ENCODE measurements at regions not wholly inside any gene's neighbourhood (a gene's known extent, or its start where the extent isn't known, plus 50 kb on each side); places are given as distances from the start of the nearest gene placed in this dataset.

DNA sequence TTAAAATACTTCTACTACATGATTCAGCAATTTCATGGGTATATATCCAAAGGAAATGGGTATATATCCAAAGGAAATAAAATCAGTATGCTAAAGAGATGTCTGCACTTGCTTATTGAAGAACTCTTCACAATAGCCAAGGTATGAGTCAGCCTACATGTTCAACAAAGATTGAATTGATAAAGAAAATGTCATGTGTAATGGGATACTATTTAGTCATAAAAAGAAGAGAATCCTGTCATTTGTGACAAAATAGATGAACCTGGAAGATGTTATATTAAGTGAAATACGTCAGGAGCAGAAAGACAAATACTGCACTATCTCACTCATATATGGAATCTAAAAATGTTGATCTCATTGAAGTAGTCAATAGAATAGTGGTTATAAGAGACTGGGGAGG lies 944.5 kb upstream of the CTNND2 start:
- Histone ChIP-seq H3K4me1 (ENCODE audit: insufficient read depth) (no peaks in the 10 kb centered on the region), H3K27me3 (no peaks in the 10 kb centered on the region), H4K20me1 (ENCODE audit: insufficient read depth, poor library complexity, severe bottlenecking) (no peaks in the 10 kb centered on the region), H3K9me3 (ENCODE audit: low read depth) (no peaks in the 10 kb centered on the region), H2AFZ (no peak overlapping the region), H3K4me3 (no peak overlapping the region), H3K4me2 (no peak overlapping the region), H3K36me3 (replicated peaks; ENCODE audit: insufficient read depth, low read depth) (no peaks in the 10 kb centered on the region), H3K9me2 (replicated peaks; ENCODE audit: insufficient read depth) (no peaks in the 10 kb centered on the region), H3K79me2 (no peaks in the 10 kb centered on the region), H3K27ac (no peak overlapping the region)
- WGBS (ENCODE audit: low lambda C conversion rate, missing lambda C conversion rate), result 85% methylated on average over 1 of the region's 1 CpG
- TF ChIP-seq EZH2 (IDR thresholded peaks at IDR 0.05; ENCODE audit: borderline replicate concordance) (no peak), EZH2phosphoT487 (IDR thresholded peaks at IDR 0.05; ENCODE audit: low read depth, severe bottlenecking, unreplicated experiment) (no peak)
- TF ChIP-seq, protein P1, sequence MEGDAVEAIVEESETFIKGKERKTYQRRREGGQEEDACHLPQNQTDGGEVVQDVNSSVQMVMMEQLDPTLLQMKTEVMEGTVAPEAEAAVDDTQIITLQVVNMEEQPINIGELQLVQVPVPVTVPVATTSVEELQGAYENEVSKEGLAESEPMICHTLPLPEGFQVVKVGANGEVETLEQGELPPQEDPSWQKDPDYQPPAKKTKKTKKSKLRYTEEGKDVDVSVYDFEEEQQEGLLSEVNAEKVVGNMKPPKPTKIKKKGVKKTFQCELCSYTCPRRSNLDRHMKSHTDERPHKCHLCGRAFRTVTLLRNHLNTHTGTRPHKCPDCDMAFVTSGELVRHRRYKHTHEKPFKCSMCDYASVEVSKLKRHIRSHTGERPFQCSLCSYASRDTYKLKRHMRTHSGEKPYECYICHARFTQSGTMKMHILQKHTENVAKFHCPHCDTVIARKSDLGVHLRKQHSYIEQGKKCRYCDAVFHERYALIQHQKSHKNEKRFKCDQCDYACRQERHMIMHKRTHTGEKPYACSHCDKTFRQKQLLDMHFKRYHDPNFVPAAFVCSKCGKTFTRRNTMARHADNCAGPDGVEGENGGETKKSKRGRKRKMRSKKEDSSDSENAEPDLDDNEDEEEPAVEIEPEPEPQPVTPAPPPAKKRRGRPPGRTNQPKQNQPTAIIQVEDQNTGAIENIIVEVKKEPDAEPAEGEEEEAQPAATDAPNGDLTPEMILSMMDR (IDR thresholded peaks at IDR 0.05; ENCODE audit: poor library complexity), result no peak
- no peak for DNase-seq (ENCODE audit: low spot score)

DNA sequence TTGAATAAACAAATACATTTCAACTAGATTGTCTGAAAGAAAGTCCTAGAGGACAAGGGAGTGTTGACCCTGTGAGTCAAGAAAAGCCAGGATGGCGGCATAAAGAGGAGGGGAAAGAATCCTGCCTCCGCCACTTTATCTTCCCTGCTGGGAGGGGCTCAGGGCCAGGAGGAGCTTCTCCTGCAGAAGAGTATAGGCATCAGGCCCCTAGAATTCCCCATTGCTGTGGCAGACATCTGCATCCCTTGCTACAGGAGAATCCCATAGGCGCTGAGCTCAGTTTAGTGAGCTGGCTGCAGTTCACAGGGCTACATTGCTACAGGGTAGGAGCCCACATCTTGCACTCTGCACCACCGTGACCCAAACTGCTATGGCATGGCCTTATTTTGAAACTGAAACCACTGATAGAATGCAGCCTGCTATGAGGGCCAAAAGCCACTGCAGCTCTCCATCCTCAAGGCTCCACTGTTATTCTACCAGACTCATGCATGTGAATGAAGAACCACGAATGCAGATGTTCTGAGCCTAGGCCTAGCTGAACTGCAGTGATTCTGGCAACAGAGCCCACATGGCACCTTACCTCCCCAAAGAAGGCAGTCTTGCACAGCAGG lies 941.4 kb upstream of the CTNND2 start:
- Histone ChIP-seq H4K20me1 (ENCODE audit: insufficient read depth, poor library complexity, severe bottlenecking) (no peaks in the 10 kb centered on the region), H2AFZ (no peak overlapping the region), H3K4me1 (ENCODE audit: insufficient read depth) (no peaks in the 10 kb centered on the region), H3K27me3 (no peaks in the 10 kb centered on the region), H3K79me2 (no peaks in the 10 kb centered on the region), H3K9me3 (ENCODE audit: low read depth) (no peaks in the 10 kb centered on the region), H3K9me2 (replicated peaks; ENCODE audit: insufficient read depth) (no peaks in the 10 kb centered on the region), H3K4me2 (no peak overlapping the region), H3K4me3 (no peak overlapping the region), H3K27ac (no peak overlapping the region), H3K36me3 (replicated peaks; ENCODE audit: insufficient read depth, low read depth) (no peaks in the 10 kb centered on the region)
- 88% methylated on average over 5 of the region's 5 CpGs for WGBS (ENCODE audit: low lambda C conversion rate, missing lambda C conversion rate)
- DNase-seq (ENCODE audit: low spot score), result no peak
- TF ChIP-seq EZH2 (IDR thresholded peaks at IDR 0.05; ENCODE audit: borderline replicate concordance) (no peak), EZH2phosphoT487 (IDR thresholded peaks at IDR 0.05; ENCODE audit: low read depth, severe bottlenecking, unreplicated experiment) (no peak)
- TF ChIP-seq, protein P1 (IDR thresholded peaks at IDR 0.05; ENCODE audit: poor library complexity), result no peak

GRCh38 chr5:12840972-12841371 lies 936.7 kb upstream of the CTNND2 start:
- TF ChIP-seq EZH2phosphoT487 (IDR thresholded peaks at IDR 0.05; ENCODE audit: low read depth, severe bottlenecking, unreplicated experiment) (no peak), EZH2 (IDR thresholded peaks at IDR 0.05; ENCODE audit: borderline replicate concordance) (no peak)
- TF ChIP-seq, protein P1 (IDR thresholded peaks at IDR 0.05; ENCODE audit: poor library complexity), result no peak
- Histone ChIP-seq H2AFZ (no peak overlapping the region), H3K4me3 (no peak overlapping the region), H4K20me1 (ENCODE audit: insufficient read depth, poor library complexity, severe bottlenecking) (no peaks in the 10 kb centered on the region), H3K4me2 (no peak overlapping the region), H3K27me3 (no peaks in the 10 kb centered on the region), H3K27ac (no peak overlapping the region), H3K4me1 (ENCODE audit: insufficient read depth) (no peaks in the 10 kb centered on the region), H3K9me2 (replicated peaks; ENCODE audit: insufficient read depth) (no peaks in the 10 kb centered on the region), H3K9me3 (ENCODE audit: low read depth) (no peaks in the 10 kb centered on the region), H3K36me3 (replicated peaks; ENCODE audit: insufficient read depth, low read depth) (no peaks in the 10 kb centered on the region), H3K79me2 (no peaks in the 10 kb centered on the region)
- WGBS (ENCODE audit: low lambda C conversion rate, missing lambda C conversion rate), result 48% methylated on average over 4 of the region's 4 CpGs
- no peak for DNase-seq (ENCODE audit: low spot score)

Data from hepatocyte (in vitro differentiated cells).